ENCODE measurements at regions not wholly inside any gene's neighbourhood (a gene's known extent, or its start where the extent isn't known, plus 50 kb on each side); places are given as distances from the start of the nearest gene placed in this dataset.

DNA sequence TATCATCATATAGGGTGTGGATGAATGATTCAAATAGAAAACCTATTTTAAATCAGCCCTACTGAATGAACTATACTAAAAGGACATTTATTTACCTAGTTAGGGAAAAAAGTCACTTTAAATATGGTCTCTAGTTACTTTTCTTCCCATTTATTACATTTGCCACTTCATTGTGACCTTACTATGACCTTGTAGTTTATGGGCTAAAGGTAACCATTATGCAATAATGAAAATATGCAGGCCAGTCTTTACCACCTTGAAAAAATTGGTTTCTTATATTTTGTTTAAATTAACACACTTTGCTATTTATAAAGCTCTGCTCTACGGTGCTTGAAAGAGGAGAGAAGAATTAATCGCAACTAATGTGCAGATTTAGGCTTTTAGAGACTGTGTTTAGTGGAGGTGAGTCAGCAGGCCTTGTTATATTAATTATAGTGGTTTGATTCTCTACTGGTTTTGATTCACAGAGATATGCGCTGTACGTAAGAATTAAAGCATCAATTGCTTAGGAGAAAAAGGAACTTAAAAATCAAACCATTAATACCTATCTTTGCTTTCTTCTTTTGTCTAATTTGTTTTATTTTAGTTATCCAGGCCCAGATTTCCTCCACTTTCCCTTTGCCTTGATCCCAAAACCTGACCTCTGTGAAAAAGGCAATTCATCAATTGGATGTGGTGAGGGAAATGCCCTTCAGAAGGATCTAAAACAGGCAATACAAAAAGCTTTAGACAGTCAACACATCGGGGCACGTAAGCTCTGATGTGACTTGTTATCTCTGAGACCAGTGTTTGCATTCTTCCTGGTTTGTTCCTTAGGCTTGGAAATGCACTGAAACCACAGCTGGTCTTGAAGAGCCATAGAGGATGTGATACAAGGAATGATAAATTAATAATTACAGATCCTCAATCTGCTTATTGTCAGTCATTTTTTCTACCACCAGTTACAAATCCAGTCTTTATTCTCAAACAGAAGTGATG, 141.2 kb upstream of the HDAC9 start:
- TF ChIP-seq, protein P1, sequence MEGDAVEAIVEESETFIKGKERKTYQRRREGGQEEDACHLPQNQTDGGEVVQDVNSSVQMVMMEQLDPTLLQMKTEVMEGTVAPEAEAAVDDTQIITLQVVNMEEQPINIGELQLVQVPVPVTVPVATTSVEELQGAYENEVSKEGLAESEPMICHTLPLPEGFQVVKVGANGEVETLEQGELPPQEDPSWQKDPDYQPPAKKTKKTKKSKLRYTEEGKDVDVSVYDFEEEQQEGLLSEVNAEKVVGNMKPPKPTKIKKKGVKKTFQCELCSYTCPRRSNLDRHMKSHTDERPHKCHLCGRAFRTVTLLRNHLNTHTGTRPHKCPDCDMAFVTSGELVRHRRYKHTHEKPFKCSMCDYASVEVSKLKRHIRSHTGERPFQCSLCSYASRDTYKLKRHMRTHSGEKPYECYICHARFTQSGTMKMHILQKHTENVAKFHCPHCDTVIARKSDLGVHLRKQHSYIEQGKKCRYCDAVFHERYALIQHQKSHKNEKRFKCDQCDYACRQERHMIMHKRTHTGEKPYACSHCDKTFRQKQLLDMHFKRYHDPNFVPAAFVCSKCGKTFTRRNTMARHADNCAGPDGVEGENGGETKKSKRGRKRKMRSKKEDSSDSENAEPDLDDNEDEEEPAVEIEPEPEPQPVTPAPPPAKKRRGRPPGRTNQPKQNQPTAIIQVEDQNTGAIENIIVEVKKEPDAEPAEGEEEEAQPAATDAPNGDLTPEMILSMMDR (conservative IDR thresholded peaks at IDR 0.05): no peak
- no peak overlapping the region for H3K27ac ChIP-seq

DNA sequence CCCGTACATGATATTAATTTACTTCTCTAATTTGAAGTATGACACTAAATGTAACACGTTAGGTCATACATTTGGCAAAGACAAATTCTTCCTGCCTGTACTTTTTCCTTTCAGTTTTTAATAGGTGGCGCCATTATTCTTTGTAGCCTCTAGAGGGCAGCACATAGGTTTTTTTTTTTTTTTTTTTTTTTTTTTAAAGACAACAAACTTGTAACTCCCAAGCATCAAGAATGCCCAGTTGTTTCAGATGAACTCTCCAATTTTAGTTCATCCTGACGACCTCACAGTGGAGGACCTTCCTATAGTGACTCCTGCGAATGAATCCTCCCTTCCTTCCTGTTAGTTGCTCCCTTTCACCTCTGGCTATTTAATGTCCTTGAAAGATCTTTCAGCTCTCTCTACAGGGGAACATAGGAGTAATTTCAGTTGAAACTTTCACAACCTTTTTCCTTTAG, 139.3 kb upstream of the HDAC9 start:
- peak overlapping the region; percentile 47 for H3K27ac ChIP-seq
- TF ChIP-seq, protein P1 (conservative IDR thresholded peaks at IDR 0.05): peak; percentile 72

DNA sequence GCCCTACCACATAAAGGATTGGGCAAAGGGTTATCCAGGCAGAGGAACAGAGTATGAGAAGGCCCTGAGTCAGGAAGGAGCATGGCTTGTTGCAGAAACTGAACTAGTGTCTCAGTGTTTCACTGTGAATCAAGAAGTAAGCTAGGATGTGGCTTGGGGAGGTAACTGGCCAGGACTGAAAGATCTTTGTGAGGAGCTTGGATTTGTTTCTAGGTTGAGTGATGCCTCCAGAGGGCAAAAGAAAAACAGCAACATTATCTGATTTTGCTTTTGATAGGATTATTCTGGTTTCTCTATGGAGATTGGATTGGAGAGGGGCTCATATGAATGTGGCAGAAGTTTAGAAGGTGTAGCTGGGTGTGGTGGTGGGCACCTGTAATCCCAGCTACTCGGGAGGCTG, 137.9 kb upstream of the HDAC9 start:
- TF ChIP-seq, protein P1 (conservative IDR thresholded peaks at IDR 0.05): peak; percentile 29; the same call in 1 of the 2 replicates
- peak overlapping the region; percentile 18; the same call in 1 of the 2 replicates for H3K27ac ChIP-seq

DNA sequence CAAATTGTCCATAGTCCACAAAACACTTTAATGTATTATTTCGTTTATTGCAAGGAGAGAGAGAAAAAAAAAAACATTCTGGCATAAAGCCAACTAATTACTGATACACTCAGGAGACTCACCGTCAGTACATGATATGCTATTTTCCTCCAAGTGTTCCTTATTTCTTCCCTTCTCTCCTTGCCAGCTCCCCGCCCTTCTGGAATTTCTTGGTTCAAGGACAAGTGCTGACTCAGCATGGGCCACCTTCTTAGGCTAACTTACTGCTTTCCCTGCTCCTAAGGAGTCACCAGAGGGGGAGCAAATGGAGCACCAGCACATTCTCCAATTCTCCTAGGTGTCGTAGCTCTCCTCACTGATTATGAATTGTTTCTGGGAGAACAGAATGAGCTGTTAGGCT, 133.8 kb upstream of the HDAC9 start:
- TF ChIP-seq, protein P1 (conservative IDR thresholded peaks at IDR 0.05): no peak
- H3K27ac ChIP-seq: no peak overlapping the region

DNA sequence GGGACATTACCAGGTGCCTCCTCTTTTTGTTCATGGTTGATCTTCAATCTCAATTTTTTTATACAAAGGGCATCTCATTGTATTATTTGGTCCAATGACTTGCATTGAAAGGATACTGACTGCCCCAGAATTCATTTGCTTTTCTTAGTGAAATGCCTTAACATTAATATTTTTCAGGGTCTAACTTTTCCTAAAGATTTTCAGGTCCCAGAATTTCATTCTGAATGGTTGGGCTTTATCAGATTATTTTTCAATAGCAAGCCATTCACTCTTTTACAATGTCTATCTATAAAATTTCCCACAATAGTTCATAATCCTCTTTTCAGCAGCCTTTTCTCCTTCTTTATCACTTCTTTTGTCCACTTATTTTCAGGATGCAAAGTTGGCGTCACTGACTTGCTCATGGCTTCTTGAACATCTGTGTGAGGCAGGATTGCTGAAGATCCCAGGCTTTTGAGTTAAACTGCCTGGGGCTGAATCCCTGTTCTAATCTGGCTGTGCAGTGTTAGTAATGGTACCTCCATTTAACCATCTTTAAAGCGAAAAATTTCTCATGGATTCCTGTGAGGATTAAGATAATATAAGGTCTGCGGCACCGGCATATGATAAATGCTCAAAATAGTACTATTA, 131.7 kb upstream of the HDAC9 start:
- H3K27ac ChIP-seq: no peak overlapping the region
- TF ChIP-seq, protein P1 (conservative IDR thresholded peaks at IDR 0.05): no peak

DNA sequence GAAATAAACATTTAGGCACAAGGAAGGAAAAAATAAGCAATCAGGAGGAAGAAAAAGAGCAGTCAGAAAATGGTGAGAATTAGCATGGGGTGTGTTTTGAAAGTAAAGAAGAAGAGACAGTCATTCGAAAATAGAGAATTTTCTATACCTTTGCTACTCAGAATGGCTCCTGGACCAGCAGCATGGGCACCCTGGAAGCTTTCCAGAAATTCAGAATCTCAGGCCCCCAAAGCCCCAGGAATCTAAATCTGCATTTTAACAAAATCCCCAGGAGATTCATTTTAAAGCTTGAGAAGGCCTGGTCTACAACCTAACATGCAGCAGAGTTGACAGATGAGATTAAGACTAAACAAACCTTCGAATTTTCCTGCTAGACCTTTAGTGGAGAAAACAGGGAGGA, 131.2 kb upstream of the HDAC9 start:
- H3K27ac ChIP-seq: no peak overlapping the region
- TF ChIP-seq, protein P1 (conservative IDR thresholded peaks at IDR 0.05): no peak

DNA sequence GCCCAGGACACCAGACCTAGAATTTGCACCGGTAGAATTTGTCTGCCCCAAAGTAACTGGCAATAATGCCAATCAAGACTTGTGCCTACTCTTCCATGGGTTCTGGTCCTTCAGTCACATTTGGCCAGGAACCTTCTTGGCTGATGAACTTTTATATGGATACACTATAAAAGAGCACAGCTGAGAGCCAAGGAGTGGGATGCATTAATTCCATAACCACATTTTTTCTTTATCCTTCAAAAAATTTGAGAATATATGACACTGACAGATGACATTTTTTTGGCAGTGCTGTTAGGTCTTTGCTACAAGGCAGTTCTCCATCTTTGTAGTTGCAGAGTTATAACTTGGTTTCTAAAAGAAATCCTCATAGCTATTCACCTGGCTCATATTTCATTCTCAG, 129.2 kb upstream of the HDAC9 start:
- TF ChIP-seq, protein P1 (conservative IDR thresholded peaks at IDR 0.05): no peak
- no peak overlapping the region for H3K27ac ChIP-seq
